ENCODE measurements at regions not wholly inside any gene's neighbourhood (a gene's known extent, or its start where the extent isn't known, plus 50 kb on each side); places are given as distances from the start of the nearest gene placed in this dataset.

- 82% methylated on average over 2 of the region's 2 CpGs; no CpG with 5 or more reads in 1 of the 2 experiments for WGBS, 2 experiments (ENCODE audit: extremely low coverage in 1 of 2, insufficient coverage in 1 of 2, insufficient read length in 1 of 2, insufficient replicate concordance in 2 of 2, low coverage in 1 of 2, low lambda C conversion rate in 2 of 2, missing lambda C conversion rate in 1 of 2)
- POLR2A ChIA-PET (ENCODE audit: partially characterized antibody) = no interaction called here
These were observed 408.5 kb downstream of the TMEM38B start for GRCh38 chr9:106102821-106103220.

More at GRCh38 chr9:106102821-106103220, 408.5 kb downstream of the TMEM38B start:
- FAIRE-seq (no peak), DNase-seq (ENCODE audit: low read depth in 1 of 2, low spot score in 2 of 2) (no peak)
- no peak overlapping the region for H2BK120ac ChIP-seq (replicated peaks; ENCODE audit: low read depth, low read length)
- no peak overlapping the region for H2BK12ac ChIP-seq (ENCODE audit: low read depth, low read length)
- H2AK5ac ChIP-seq (ENCODE audit: low read depth, low read length) = no peak overlapping the region
- H2AFZ ChIP-seq (ENCODE audit: low read length) = no peak overlapping the region
- H3K23me2 ChIP-seq (ENCODE audit: low read depth, low read length) = no peaks in the 10 kb centered on the region
- H3K4me2 ChIP-seq (ENCODE audit: insufficient read depth in 1 of 2, low read depth in 2 of 2, low read length in 2 of 2) = no peak overlapping the region
- TF ChIP-seq SAP30 (IDR thresholded peaks at IDR 0.05; ENCODE audit: insufficient read depth, insufficient replicate concordance, low read length) (no peak), CHD1 (IDR thresholded peaks at IDR 0.05; ENCODE audit: low read depth, low read length) (no peak), PHF8 (conservative IDR thresholded peaks at IDR 0.05; ENCODE audit: low read depth, low read length) (no peak)
- no peaks in the 10 kb centered on the region for H4K20me1 ChIP-seq (replicated peaks in 1 of 2; ENCODE audit: control insufficient read depth in 1 of 2, insufficient read depth in 2 of 2, low read length in 2 of 2)
- no peak overlapping the region for H2BK15ac ChIP-seq (ENCODE audit: low read length)
- no peaks in the 10 kb centered on the region for H3K79me2 ChIP-seq (ENCODE audit: control insufficient read depth in 1 of 2, insufficient read depth in 2 of 2, low read length in 2 of 2)
- no peak overlapping the region for H3K14ac ChIP-seq (ENCODE audit: insufficient read length)
- no peaks in the 10 kb centered on the region for H3K4me1 ChIP-seq (replicated peaks in 1 of 4; ENCODE audit: control insufficient read depth in 3 of 4, insufficient read depth in 4 of 4, low read length in 3 of 4)
- H3K27me3 ChIP-seq (replicated peaks in 1 of 4; ENCODE audit: control insufficient read depth in 3 of 4, extremely low read depth in 1 of 4, insufficient read depth in 3 of 4, low read length in 3 of 4) = no peaks in the 10 kb centered on the region
- H3K56ac ChIP-seq (replicated peaks; ENCODE audit: insufficient read length, low read depth, low read length) = no peak overlapping the region
- H2BK20ac ChIP-seq (ENCODE audit: low read length) = no peak overlapping the region
- H3K9me3 ChIP-seq (ENCODE audit: insufficient read depth in 2 of 2, low read depth in 1 of 2, low read length in 1 of 2) = no peaks in the 10 kb centered on the region
- CTCF ChIA-PET (ENCODE audit: partially characterized antibody) = interaction anchor here (0.8 kb wide), 1 partner anchor 184 kb away, joined by 3 read pairs; no protein-coding TSS in a partner anchor
- H4K91ac ChIP-seq (replicated peaks; ENCODE audit: insufficient read length, low read length) = no peak overlapping the region
- H4K5ac ChIP-seq (ENCODE audit: insufficient read length, low read depth, low read length) = no peak overlapping the region
- H3K27ac ChIP-seq (ENCODE audit: low read depth, low read length) = no peak overlapping the region
- no peak overlapping the region for H4K8ac ChIP-seq (ENCODE audit: extremely low read depth, insufficient read depth, low read length)
- no peaks in the 10 kb centered on the region for H3K36me3 ChIP-seq (ENCODE audit: control insufficient read depth in 2 of 4, insufficient read depth in 4 of 4, low read length in 3 of 4)
- H3K4me3 ChIP-seq (ENCODE audit: extremely low read depth in 1 of 4, insufficient read depth in 2 of 4, low read depth in 3 of 4, low read length in 4 of 4) = no peak overlapping the region
- H3K4ac ChIP-seq (replicated peaks; ENCODE audit: insufficient read length, low read depth, low read length) = no peak overlapping the region
- no peak overlapping the region for H3K18ac ChIP-seq (ENCODE audit: extremely low read depth, low read length)
- no peak overlapping the region for H2BK5ac ChIP-seq (ENCODE audit: low read depth, low read length)
- no peak overlapping the region for H3K9ac ChIP-seq (replicated peaks in 1 of 4; ENCODE audit: extremely low read depth in 1 of 4, low read depth in 3 of 4, low read length in 3 of 4)
- no peak overlapping the region for H3K23ac ChIP-seq (ENCODE audit: insufficient read length)
- H3K79me1 ChIP-seq (ENCODE audit: low read depth, low read length) = no peaks in the 10 kb centered on the region

Measured in H1 (cell line).